ENCODE measurements at regions not wholly inside any gene's neighbourhood (a gene's known extent, or its start where the extent isn't known, plus 50 kb on each side); places are given as distances from the start of the nearest gene placed in this dataset.

- DNase-seq (ENCODE audit: low spot score) = no peak
Observed at GRCh38 chr2:2871480-2872308, 505.9 kb downstream of the EIPR1 start.

DNA sequence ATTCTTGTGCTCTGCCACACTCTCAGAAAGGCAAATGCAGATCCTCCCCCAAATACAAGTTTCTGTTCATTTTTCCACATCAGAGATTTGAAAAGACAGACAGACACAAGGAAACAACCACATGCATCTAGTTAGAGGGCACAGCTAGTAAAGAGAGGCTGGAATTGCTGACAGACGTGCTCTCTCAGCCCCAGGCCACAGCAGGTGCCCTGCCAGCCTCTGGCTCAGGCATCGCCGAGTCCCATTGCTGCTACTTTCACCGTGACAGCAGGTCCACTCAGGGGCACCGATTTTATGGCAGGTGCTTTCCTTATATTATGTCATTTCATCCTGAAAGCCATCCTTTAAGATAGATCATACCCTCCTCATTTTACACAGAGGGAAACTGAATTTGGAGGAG is 507.5 kb downstream of the EIPR1 start:
- DNase-seq (ENCODE audit: low spot score) = no peak

- no peak for DNase-seq (ENCODE audit: low spot score)
Observed at GRCh38 chr2:2869553-2869952, 508.1 kb downstream of the EIPR1 start.

DNA sequence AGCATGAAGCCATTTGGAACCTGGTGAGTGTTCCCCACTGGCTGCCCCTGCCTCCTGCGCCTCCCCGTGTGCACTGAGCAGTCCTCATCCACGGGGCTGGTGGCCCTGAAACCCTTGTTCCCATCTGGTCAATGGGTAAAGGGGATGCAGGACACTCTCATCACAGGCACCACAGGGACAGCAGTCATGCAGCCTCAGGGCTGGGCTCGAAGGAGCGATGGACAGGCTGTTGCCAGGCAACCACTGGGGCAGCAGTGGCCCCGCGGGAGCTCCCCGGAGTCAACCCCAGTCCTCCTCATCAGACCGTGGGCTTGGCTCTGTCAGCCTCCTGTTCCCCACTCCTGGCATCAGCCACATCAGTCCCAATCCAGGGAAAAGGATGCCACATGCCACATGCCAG is 509.5 kb downstream of the EIPR1 start:
- no peak for DNase-seq (ENCODE audit: low spot score)

DNA sequence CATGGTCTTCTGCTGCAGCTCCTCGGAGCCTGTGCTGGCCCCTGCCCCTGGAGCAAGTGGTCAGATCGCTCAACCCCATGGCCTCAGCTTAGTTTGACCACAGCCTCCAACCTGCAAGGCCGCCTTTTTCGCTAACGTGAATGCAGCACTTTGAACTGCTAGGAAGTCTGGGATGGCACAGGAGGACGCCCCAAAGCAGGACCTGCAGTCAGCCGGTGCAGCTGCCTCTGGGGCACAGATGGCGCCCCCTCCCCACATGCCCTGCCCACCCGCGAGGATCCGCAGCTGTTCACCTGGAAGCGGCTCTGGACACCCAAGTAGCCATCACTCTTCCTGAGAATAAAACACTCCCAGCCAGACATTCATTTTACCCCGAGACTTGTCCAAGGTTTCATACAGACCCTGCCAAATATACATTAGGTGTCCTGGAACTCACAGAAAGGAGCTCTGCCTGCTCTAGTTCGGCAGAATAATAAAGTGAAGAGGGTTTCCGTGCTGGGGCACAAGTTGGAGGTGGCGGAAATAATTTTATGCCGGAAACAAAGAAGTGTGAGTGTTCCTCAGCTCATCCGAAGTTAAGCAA is 510.1 kb downstream of the EIPR1 start:
- no peak for DNase-seq (ENCODE audit: low spot score)

DNA sequence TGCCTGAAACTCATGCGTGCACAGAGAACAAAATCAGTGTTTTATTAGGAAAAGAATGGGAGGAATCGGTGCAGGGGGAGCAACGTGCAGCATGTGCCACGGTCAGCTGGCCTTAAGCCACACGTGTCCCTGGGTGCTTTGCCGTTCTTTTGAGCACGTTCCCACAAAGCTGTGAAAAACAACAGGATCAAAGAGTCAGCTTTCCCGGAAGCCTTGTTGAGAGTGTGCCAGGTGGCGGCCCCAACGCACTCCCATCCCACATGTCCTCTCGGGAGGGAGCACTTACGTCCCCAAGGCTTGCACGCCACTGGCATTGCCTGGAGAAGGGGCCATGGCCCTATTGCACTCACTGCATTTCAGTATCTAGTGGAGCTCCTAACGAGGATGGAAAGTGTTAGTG is 511.2 kb downstream of the EIPR1 start:
- DNase-seq (ENCODE audit: low spot score) = no peak

DNA sequence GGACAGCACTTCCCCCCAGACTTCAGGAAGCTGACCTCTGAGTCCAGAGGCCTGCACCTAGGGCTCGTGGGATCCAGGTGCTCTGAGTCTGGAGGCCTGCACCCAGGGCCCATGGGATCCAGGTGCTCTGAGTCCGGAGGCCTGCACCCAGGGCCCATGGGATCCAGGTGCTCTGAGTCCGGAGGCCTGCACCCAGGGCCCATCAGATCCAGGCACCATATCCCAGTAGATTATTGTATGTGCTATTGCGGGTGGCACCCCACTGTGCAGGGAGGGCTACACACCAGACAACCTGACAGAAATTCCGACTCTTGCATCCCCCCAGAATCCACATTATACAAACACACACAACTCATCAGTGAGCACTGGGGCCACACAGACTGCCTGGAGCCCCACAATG is 515.2 kb downstream of the EIPR1 start:
- no peak for DNase-seq (ENCODE audit: low spot score)

DNA sequence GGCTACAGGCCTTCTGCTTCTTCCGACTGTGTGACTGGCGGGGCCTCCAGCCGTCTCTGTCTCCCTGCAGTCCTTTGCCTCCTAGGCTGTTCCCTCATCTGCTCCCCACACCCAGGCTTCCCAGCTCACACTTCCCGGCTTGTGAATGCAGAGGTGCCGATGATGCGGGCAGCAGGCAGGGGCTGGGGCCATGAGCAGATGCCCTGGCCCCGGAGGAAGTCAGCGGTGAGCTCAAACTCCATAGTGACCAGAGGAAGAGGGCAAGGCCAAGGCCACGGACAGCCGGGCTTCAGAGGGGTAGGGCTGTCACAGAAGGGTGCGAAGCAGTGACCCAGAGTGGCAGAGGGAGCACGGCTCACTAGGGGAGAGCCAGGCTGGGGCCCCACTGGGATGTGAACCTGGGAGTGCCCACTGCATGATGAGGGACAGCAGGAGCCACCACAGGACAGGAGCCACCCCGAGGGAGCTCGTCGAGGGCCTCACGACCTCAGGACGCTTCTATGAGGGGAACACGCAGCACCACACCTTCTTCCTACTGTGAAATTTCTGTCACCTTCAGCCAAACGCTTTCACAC is 515.9 kb downstream of the EIPR1 start:
- DNase-seq (ENCODE audit: low spot score) = no peak

DNA sequence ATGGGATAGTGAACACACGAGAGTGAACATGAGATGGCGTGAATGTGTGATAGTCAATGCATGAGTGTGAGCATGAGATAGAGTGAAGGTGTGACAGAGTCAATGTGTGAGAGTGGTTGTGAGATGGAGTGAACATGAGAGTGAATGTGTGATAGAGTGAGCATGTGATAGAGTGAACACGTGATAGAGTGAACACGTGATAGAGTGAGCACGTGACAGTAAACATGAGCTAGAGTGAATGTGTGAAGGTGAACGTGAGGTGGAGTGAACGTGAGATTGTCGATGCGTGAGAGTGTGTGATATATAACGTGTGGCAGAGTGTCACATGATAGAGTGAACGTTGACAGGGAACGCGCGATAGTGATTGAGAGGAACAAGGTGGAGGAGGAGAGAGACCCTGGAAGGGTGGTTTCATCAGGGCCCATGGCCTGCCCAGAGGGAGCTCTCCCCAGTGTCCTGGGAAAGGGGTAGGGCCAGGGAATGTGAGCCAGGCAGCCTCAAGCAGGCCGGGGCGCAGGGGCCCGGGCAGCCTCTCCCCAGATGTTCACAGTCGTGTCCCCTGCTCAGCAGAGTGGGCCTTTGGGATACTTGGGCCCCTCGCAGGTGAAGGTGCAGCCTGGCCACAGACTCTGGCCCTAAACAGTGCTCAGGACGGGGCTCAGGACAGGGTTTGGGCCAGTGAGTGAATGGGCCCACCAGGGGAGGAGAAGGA is 516.9 kb downstream of the EIPR1 start:
- DNase-seq (ENCODE audit: low spot score) = no peak

- no peak for DNase-seq (ENCODE audit: low spot score)
Observed at GRCh38 chr2:2859732-2860131, 517.9 kb downstream of the EIPR1 start.

DNA sequence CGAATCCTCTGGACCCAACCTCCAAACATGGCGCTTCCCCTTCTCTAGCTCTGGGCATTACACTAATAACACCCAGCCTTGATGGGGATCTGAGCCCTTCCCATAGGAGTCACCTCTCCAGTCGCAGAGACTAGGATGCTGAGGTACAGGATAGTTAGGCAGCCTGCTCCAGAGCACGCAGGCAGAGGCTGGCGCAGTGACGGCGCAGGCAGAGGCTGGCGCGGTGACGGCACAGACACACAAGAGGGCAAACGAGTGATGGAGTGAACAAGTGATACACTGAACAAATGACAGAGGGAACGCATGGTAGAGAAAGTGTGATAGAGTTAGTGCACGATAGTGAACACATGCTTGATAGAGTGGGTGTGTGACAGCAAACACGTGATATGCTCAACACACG is 518.5 kb downstream of the EIPR1 start:
- DNase-seq (ENCODE audit: low spot score) = no peak

DNA sequence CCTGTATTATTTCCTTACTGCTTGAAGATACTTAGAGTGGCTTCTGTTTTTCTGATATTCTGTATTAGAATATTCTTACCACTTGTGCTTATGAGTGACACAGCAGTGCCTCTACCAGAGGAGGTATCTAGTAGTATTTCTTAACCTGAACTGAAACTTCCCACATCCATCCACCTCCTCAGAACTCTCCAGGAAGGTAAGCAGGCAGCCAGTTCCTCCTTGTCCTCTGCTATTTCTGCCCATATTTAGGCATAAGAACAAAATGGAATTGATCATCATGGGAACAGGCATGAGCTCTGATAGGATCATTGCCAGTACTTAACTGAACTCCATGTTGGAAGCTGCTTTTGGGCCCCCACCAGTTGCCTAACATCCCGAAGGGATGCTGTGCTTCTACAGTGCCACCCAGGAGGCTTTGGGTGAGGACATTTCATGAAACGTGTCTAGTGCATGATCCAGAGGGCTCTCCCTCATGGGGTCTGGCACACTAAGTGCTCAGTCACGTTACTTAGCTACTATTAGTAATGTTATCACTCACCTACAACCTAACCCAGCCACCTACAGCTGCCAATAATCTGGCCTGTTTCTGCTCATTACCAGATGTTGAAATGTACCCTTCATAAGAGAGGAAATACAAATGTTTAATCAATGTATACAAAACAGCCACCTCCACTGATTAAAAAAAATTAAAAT is 520.7 kb downstream of the EIPR1 start:
- no peak for DNase-seq (ENCODE audit: low spot score)

GRCh38 chr2:2855297-2855696 is 522.3 kb downstream of the EIPR1 start:
- no peak for DNase-seq (ENCODE audit: low spot score)

- no peak for DNase-seq (ENCODE audit: low spot score)
Observed at GRCh38 chr2:2853346-2853745, 522.3 kb upstream of the MYT1L start.

DNA sequence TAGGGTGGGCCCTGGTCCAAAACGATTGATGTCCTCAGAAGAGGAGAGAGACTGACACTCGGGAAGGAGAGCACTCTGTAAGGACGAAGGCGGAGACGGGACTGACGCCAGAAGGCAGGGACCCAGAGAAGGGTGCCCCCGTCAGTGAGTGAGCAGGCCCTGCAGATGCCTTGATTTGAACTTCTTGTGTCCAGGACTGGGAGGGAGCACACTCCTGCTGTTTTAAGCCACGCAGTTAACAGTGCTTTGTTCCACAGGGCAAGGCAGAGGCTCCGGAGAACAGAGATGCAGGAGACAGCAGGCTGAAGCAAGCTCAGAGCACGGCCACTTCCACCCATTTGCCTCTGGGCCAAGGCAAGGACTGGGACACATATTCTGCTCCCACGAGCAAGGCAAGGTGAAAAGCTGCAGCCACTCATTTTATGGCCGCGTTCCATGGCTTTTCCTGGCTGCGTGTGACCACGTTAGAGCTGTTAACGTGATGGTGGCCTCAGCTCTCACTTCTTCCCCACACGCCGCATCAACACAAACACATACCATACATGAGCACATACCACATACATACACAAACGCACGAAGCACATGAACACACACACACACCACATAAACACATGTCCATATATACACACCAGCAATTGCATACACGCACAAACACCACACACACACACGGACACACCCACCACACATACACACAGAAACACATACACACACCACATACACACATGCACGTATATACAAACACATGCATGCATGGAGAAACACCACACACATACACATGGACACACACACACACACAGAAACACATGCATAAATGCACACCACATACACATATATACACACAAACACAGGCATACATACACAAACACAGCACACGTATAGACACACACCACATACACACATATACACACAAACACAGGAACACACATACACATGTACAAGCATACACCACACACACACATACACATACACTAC is 521.0 kb upstream of the MYT1L start:
- no peak for DNase-seq (ENCODE audit: low spot score)

- DNase-seq (ENCODE audit: low spot score) = no peak
Observed at GRCh38 chr2:2851316-2851715, 520.2 kb upstream of the MYT1L start.

DNA sequence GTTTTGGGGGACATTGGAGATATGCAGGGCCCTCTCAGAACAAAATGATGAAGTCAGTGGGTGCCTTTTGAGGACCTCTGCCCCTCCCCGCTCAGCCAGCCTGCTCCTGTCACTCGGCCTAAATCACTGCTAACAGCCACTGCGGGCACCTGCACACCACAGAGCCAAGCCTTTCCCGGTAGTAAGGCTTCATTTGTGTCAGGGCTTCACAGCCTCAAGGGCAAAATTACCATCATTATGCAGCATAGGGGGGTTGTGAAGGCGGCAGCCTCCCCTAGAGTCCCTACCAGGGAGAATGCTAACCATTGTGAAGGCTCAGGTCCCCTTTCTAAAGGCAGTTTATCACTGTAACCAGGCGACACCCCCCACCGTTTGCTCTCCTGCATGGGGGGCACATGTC is 519.8 kb upstream of the MYT1L start:
- no peak for DNase-seq (ENCODE audit: low spot score)

GRCh38 chr2:2850218-2850755 is 519.2 kb upstream of the MYT1L start:
- no peak for DNase-seq (ENCODE audit: low spot score)

DNA sequence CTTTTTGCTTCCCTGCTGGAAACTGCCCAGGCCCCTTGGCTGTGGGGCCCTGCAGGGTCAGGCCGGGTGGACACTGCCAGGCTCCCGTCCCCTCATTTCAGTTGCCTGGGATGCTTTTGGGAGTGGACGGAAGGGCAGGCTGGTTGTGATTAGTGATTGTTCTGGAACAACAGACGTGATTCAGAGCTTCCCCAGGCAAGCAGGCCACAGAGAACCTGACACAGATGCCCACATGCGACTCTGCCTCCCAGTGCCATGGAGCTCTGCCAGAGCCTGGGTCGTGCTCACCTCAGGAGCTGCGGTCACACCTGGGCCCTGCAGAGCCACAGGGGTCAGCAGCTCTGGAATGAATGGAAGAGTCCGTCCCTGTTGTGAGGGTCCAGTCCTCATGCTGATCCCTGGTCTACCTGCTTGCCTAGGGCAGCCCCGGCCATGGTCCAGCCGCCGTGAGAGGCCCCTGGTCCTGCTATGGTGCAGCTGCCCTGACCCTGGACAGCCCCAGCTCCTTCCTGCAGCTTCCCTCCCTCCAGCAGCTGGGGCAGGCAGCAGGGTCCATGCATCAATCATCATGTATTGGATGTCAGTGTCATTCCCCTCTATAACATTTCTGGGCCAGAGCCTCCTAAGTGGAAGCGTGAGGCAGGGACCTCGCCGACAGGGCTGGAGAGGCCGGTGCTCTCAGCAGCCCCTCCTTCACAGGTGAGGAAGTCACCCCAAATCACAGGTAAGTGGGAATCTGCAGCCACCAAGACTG is 518.6 kb upstream of the MYT1L start:
- no peak for DNase-seq (ENCODE audit: low spot score)

Data from RKO (cell line).